Spleen (tissue), 7 donors: ENCODE measurements at regions not wholly inside any gene's neighbourhood (a gene's known extent, or its start where the extent isn't known, plus 50 kb on each side); places are given as distances from the start of the nearest gene placed in this dataset.

Experiments used
- CTCF ChIP-seq, 11 experiments: fragments of 200-600 bp in 7 of 11; fragments of 450-650 bp in 4 of 11; sonication (generic) in 4 of 11; IDR thresholded peaks in 8 of 11; conservative IDR thresholded peaks in 3 of 11; 1 replicate in 7 of 11; 2 replicates in 4 of 11; pipeline versions ENCODE4 v1.4.0 to v1.8.0; 2016 to 2021; ENCODE audit warnings: antibody characterized with exemption in 11 of 11, inconsistent platforms in 4 of 11, mild to moderate bottlenecking in 1 of 11
- POLR2A ChIP-seq, 3 donors: fragments of 450-650 bp; IDR thresholded peaks; one replicate each; pipeline ENCODE4 v1.5.1; 2017; ENCODE audit warnings: antibody characterized with exemption in 3 of 3, mild to moderate bottlenecking in 1 of 3
- POLR2AphosphoS5 ChIP-seq, 3 donors: sonication (generic); formaldehyde crosslinking; IDR thresholded peaks; one replicate each; pipeline ENCODE4 v1.5.1; 2017; ENCODE audit warnings: antibody characterized with exemption in 3 of 3
- donor health status: DM: no; HTN: no; CAD: no; lungs with moderate emphysema.
- donor health status: DM: no; HTN: no; CAD: no.
- donor health status: DM: no; HTN: no; CAD: no.

DNA sequence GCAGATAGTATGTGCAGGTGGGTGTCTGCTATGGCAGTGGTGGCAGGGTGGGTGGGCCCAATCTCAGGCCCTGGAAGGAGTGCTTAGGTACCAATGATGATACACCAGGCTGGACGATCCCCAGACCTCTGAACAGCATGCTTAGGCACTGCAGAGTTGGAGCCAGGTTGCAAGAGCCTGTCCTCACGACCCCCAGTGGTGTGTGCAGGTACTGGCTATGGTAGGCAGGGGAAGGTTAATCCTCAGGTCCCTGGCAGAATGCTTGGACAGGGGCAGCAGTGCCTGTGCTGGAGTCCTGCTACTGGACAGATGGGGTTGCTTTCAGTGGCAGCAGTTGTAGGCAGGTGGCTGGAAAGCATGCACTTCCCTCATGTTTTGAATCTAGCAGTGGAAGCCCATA is 100.5 kb upstream of the NEK7 start:
- TF ChIP-seq POLR2AphosphoS5 (IDR thresholded peaks at IDR 0.05): no peak
- TF ChIP-seq POLR2A (IDR thresholded peaks at IDR 0.05): no peak
- no peak for TF ChIP-seq CTCF (IDR thresholded peaks at IDR 0.05 in 8 of 11, conservative IDR thresholded peaks at IDR 0.05 in 3 of 11)
